ENCODE measurements at regions not wholly inside any gene's neighbourhood (a gene's known extent, or its start where the extent isn't known, plus 50 kb on each side); places are given as distances from the start of the nearest gene placed in this dataset.

DNA sequence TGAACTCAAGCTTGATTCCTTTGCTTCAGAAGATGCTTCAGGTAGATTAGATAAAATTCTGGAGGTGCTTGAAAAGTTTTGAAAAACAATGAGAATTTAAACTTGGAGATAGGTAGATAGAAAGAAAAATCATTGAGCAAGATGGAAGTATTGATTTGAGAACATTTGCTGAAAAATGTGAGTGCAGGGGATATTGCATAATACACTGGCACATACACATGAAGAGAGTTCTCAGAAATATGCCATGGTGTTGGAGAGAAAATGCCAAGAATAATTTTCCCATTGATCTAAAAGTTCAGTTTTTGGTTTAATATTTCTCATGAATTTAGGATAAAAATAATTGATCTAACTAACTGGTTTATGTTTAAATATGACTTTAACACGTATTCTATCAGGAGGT, 107.2 kb upstream of the GBE1 start:
- TF ChIP-seq, protein P1, sequence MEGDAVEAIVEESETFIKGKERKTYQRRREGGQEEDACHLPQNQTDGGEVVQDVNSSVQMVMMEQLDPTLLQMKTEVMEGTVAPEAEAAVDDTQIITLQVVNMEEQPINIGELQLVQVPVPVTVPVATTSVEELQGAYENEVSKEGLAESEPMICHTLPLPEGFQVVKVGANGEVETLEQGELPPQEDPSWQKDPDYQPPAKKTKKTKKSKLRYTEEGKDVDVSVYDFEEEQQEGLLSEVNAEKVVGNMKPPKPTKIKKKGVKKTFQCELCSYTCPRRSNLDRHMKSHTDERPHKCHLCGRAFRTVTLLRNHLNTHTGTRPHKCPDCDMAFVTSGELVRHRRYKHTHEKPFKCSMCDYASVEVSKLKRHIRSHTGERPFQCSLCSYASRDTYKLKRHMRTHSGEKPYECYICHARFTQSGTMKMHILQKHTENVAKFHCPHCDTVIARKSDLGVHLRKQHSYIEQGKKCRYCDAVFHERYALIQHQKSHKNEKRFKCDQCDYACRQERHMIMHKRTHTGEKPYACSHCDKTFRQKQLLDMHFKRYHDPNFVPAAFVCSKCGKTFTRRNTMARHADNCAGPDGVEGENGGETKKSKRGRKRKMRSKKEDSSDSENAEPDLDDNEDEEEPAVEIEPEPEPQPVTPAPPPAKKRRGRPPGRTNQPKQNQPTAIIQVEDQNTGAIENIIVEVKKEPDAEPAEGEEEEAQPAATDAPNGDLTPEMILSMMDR (IDR thresholded peaks at IDR 0.05) = no peak
- no peak for TF ChIP-seq HDAC2 (IDR thresholded peaks at IDR 0.05)
- no peak for TF ChIP-seq RAD21 (conservative IDR thresholded peaks at IDR 0.05 in 1 of 2, IDR thresholded peaks at IDR 0.05 in 1 of 2)
- TF ChIP-seq SMC3 (IDR thresholded peaks at IDR 0.05) = no peak
- no peak for TF ChIP-seq TP53 (CRISPR knock-in tag; IDR thresholded peaks at IDR 0.05)
- TF ChIP-seq MYC (IDR thresholded peaks at IDR 0.05; ENCODE audit: borderline replicate concordance, low read length) = no peak
- TF ChIP-seq NR3C1 (IDR thresholded peaks at IDR 0.05) = no peak
